GM13976 (cell line): ENCODE measurements at regions not wholly inside any gene's neighbourhood (a gene's known extent, or its start where the extent isn't known, plus 50 kb on each side); places are given as distances from the start of the nearest gene placed in this dataset.

Experiments
- DNase-seq: peaks from one replicate; pipeline ENCODE4 v3.0.0; 2012; ENCODE audit warnings: low spot score
- CTCF ChIP-seq: IDR thresholded peaks from 2 replicates; pipeline ENCODE4 v1.5.1; 2012; ENCODE audit warnings: borderline replicate concordance, mild to moderate bottlenecking; ENCODE audit not compliant: insufficient read depth; ENCODE audit errors: extremely low read depth, missing control alignments, control extremely low read depth
- in situ Hi-C: fragments of 300-500 bp; cut with MboI; formaldehyde crosslinking; loops from one replicate; pipeline ENCODE4 v1.12.0; 2022; ENCODE audit warnings: low sequenced_read_pairs, mixed read lengths, inconsistent platforms; ENCODE audit not compliant: unreplicated experiment

GRCh38 chr6:56310241-56310640, 62.9 kb upstream of the COL21A1 start:
- in situ Hi-C loops: no loop called here
- DNase-seq: no peak
- no peak for TF ChIP-seq CTCF

- DNase-seq: no peak
- in situ Hi-C loops: no loop called here
- no peak for TF ChIP-seq CTCF
Measured at GRCh38 chr6:56299916-56300315, 52.5 kb upstream of the COL21A1 start.

- no peak for DNase-seq
- TF ChIP-seq CTCF: no peak
- in situ Hi-C loops: no loop called here
Measured at GRCh38 chr6:56297022-56297989, 49.9 kb upstream of the COL21A1 start.
